HG03457 (cell line): ENCODE measurements at regions not wholly inside any gene's neighbourhood (a gene's known extent, or its start where the extent isn't known, plus 50 kb on each side); places are given as distances from the start of the nearest gene placed in this dataset.

Experiments
- ATAC-seq: cut with Tn5 transposase; IDR thresholded peaks from one replicate; pipeline ENCODE4 v1.9.1; 2021; ENCODE audit warnings: moderate number of reproducible peaks; ENCODE audit not compliant: unreplicated experiment

GRCh38 chr2:60329225-60329624 is 224.2 kb downstream of the BCL11A start:
- no peak for ATAC-seq

DNA sequence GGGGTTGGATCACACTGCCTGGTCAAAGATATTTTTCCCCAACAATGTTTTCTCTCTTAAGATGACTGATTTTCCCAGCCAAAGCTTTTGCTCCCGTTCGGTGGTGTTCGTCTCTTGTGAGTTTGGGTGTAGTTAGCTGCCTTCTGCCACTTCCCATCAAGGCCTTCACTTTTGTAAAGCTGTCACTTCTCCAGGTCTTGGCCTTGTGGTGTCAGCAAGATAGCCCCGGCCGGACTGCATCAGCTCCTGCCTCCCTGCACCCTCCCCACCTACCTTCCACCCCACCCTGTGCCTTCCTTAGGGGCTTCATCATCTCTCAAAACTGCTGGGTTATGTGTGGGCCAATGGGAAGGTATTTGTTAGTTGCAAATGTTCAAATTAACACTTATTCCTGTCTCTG is 228.9 kb downstream of the BCL11A start:
- no peak for ATAC-seq

GRCh38 chr2:60321816-60322215 is 231.6 kb downstream of the BCL11A start:
- no peak for ATAC-seq

DNA sequence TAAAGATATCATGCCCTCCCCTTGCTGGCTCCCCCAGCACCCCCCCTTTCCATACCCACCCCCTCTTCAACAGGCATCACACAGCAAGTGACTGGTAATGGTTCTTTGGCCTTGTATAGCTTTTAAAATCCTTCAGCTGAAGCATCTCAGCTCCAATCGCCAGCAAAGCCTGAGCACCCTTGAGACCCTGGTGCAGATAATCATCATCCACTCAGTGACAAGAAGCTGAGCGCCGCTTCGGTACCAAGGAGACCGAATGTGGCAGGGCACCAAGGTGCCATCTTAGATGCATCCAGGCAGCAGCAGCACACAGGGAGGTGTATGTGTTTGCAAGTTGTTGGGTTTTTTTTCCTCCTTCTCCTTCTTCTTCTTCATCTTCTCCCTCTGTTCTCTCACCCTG is 232.7 kb downstream of the BCL11A start:
- no peak for ATAC-seq

DNA sequence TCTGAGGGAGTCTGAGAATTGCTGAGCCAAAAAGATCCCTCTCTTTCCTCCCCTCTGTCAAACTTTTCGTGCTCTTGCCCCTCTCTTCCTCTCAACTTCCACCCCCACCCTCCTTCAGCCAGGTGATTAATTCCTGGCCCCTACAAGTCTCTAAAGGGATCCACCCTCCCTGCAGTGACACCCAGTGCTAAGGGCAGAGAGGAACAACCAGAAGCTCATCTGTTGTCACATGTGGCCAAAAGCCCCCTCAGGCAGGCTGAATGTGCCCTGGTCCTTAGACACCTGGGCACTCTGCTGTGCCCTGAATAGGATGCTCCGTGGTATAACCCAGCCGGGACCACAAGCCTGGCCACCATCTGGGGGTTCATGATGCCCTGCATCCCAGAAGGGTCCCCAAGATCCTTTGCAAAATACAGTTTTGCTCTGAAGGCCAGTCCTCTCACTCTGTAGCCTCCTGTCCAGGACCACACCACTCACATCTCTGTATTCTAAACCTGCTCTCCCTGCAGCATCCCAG is 234.4 kb downstream of the BCL11A start:
- ATAC-seq = no peak

DNA sequence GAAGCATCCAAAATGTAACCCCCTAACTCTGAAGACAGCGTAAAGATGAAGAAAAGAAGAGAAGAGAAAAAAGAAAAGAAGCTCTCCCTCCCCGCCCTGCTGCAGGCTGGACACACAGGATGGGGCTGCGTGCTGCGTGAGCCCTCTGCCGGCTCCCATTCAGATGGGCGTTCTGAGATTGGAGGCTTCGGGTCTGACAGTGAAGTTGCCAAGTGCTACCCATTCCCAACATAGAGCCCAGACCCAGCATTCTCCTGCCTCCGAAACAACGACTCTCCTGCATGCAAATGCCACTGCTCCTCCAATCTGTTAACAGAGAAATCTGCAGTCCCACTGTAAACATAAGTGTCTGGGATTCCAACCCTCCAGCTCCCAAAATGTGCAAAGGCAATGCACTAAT is 234.9 kb downstream of the BCL11A start:
- no peak for ATAC-seq

DNA sequence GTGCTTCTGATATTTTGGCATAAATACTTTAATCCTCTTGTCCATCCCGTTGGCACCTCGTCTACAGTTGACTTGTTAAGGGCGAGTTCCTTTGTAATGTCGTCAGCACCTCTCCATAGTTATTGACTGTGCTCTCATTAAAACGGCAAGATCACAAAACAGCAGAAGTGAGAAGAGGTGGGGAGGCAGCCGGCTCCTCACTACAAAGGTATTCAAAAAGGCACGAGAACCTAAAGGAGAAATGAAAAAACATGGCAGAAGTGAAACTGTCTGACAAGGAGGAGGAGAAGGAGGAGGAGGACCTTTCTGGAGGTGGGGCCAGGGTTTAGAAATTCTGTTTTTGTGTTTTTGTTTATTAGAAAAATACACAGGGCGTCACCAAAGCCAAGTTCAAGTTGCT is 235.6 kb downstream of the BCL11A start:
- peak; percentile 73 for ATAC-seq

GRCh38 chr2:60317034-60317386 is 236.4 kb downstream of the BCL11A start:
- no peak for ATAC-seq

- ATAC-seq = no peak
Measured at GRCh38 chr2:60316381-60317033, 236.9 kb downstream of the BCL11A start.

GRCh38 chr2:60313470-60314172 is 239.8 kb downstream of the BCL11A start:
- no peak for ATAC-seq

GRCh38 chr2:60312618-60313017 is 240.8 kb downstream of the BCL11A start:
- peak; percentile 78 for ATAC-seq

GRCh38 chr2:60311524-60311923 is 241.9 kb downstream of the BCL11A start:
- ATAC-seq = peak; percentile 39

GRCh38 chr2:60309941-60310660 is 243.4 kb downstream of the BCL11A start:
- no peak for ATAC-seq

DNA sequence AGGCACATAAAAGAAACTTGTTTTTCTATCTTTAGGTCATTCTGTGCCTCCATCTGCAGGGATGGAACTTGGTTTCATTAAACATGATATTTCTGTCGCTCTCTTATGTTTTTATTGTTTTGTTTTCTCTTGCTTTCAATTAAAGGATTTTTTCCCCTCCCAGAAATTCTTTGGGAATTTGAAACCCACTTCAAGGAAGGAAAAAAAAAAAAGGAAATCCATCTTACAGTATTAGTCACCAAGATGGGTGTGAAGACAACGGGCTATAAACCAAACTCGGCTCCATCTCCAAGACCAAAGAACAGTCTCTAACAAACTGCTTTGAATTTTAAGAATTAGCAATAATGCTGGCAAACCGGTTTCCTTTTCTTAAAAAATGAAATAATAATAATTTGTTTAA is 244.1 kb downstream of the BCL11A start:
- no peak for ATAC-seq

- ATAC-seq = no peak
Measured at GRCh38 chr2:60306267-60306861, 247.1 kb downstream of the BCL11A start.

DNA sequence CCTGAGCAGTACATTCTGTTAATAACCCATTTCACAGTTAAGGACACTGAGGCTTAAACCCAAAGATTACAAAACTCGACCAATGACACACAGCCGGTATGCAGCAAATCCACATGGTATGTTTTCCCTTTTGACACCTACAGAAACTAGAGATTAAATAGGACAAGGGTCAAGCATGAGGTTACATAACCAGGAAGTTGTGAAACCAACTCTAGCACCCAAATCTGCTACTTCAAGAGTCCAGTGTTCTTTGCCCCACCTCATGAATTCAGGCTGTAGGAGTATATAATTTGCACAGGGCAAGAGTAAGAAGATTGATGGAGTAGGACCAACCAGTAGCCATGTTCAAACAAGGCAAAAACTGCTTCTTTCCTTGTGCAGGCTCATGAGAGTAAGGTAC is 249.8 kb downstream of the BCL11A start:
- ATAC-seq = no peak

DNA sequence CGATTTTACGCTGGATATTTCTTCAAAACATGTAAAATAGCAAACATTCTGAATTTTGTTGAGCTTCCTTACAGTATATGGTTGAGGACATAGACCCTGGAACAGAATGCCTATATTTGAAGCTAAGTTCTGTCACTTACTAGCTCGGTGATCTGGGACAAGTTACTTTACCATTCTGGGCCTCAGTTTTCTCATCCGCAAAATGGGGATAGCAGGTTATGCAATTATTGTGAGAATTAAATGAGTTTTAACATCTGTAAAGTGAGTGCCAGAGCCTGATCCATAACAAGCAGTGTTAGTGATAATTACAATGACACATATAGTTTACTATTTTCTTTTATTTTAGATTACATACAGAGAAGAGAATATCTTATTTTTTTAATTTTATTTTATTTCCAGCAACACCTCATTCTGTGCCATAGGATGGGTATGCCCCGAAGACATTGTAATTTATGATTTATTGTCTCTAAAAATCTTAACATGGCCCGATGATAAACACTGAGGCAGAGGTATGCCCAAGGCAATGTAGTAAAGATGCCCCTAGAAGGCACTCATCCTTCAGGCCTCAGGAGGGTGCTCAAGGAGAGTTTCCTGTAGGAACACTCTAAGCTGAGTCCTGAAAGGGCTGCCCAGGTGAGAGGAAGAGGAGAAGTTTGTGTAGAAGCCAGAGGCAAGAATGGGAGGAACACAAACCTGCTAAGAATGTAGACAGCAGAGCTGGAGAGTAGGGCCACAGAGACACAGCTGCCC is 250.9 kb downstream of the BCL11A start:
- ATAC-seq = no peak

DNA sequence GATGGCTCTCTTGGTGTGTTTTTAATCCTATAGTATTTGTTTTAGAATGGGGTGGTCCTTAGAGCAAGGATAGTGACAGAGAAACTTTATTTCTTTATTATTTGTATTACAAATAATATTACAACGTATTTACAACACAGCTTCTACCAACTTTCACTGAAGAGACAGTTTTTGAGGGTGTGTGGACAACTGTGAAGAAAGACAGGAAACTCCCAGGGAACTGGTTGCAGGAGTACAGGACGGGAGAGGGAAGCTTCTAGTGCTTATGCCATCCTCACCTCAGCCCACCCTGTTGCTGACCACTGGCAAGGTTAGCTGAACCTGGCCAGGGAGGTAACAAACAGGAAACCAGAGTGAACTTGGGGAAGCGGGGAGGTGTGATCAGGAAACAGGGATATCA is 251.7 kb downstream of the BCL11A start:
- ATAC-seq = no peak

GRCh38 chr2:60299179-60299578 is 254.3 kb downstream of the BCL11A start:
- no peak for ATAC-seq

- no peak for ATAC-seq
Measured at GRCh38 chr2:60298006-60298696, 255.3 kb downstream of the BCL11A start.
